ENCODE measurements at regions not wholly inside any gene's neighbourhood (a gene's known extent, or its start where the extent isn't known, plus 50 kb on each side); places are given as distances from the start of the nearest gene placed in this dataset.

GRCh38 chr12:124700810-124701592, 133.6 kb upstream of the NCOR2 start:
- TF ChIP-seq BHLHE40 (IDR thresholded peaks at IDR 0.05; ENCODE audit: low read depth, low read length), result no peak
- no peak for TF ChIP-seq CTCF (IDR thresholded peaks at IDR 0.05)
- no peak for TF ChIP-seq MAZ (IDR thresholded peaks at IDR 0.05; ENCODE audit: borderline replicate concordance, low read depth, low read length)
- no peak for TF ChIP-seq RFX5 (IDR thresholded peaks at IDR 0.05)
- no peak for TF ChIP-seq TFCP2L1 (CRISPR knock-in tag; IDR thresholded peaks at IDR 0.05)
- no peak for TF ChIP-seq CHD2 (IDR thresholded peaks at IDR 0.05; ENCODE audit: low read length, partially characterized antibody)
- no peak for TF ChIP-seq POLR2AphosphoS2 (conservative IDR thresholded peaks at IDR 0.05; ENCODE audit: low read length)
- no peak for TF ChIP-seq POLR2A (IDR thresholded peaks at IDR 0.05; ENCODE audit: low read length)
- TF ChIP-seq EP300 (IDR thresholded peaks at IDR 0.05), result no peak

All from A549 (cell line).